Uterus (tissue), 3 donors: ENCODE measurements at regions not wholly inside any gene's neighbourhood (a gene's known extent, or its start where the extent isn't known, plus 50 kb on each side); places are given as distances from the start of the nearest gene placed in this dataset.

Experiments
- DNase-seq, 2 donors: peaks; one replicate each; pipeline ENCODE4 v3.0.0-alpha.2; 2019 to 2020
- H3K27ac ChIP-seq, 2 donors: fragments of 200-600 bp; sonication (generic); 1 replicate in 1 of 2; 2 replicates in 1 of 2; pipeline ENCODE4 v1.5.1; 2016 to 2018
- H3K27me3 ChIP-seq, 2 donors: fragments of 200-600 bp; sonication (generic); one replicate each; pipeline ENCODE4 v1.5.1; 2018 to 2019; ENCODE audit warnings: control low read depth in 1 of 2
- H3K36me3 ChIP-seq, 2 donors: fragments of 200-600 bp; sonication (generic); one replicate each; pipeline ENCODE4 v1.5.1; 2019; ENCODE audit warnings: control low read depth in 1 of 2
- H3K4me1 ChIP-seq, 2 donors: fragments of 200-600 bp; sonication (generic); one replicate each; pipeline ENCODE4 v1.5.1; 2018 to 2019; ENCODE audit warnings: control low read depth in 1 of 2
- H3K4me3 ChIP-seq, 2 donors: fragments of 200-600 bp; sonication (generic); 1 replicate in 1 of 2; 2 replicates in 1 of 2; pipeline ENCODE4 v1.5.1; 2018 to 2019; ENCODE audit warnings: mild to moderate bottlenecking in 1 of 2
- H3K9me3 ChIP-seq, 2 donors: fragments of 200-600 bp; sonication (generic); one replicate each; pipeline ENCODE4 v1.5.1; 2019; ENCODE audit warnings: control low read depth in 1 of 2
- POLR2A ChIP-seq, 2 donors: fragments of 450-650 bp; IDR thresholded peaks; one replicate each; pipeline ENCODE4 v1.6.1; 2016; ENCODE audit warnings: antibody characterized with exemption in 2 of 2, mild to moderate bottlenecking in 1 of 2, moderate library complexity in 1 of 2
- intact Hi-C: fragments of 100-400 bp; cut with DNase I; formaldehyde crosslinking; loops from one replicate; pipeline ENCODE4 v1.15.1; 2023; ENCODE audit warnings: low total_unique reads
- TF ChIP-seq, protein P1 (sequence below), 4 experiments: fragments of 200-600 bp in 2 of 4; fragments of 450-650 bp in 2 of 4; sonication (generic) in 2 of 4; IDR thresholded peaks; one replicate each; pipeline ENCODE4 v1.5.1; 2016 to 2019; ENCODE audit warnings: antibody characterized with exemption in 4 of 4, mild to moderate bottlenecking in 2 of 4, moderate library complexity in 1 of 4
- donor health status: DM: yes; HTN: yes; CAD: no.

- Histone ChIP-seq H3K27ac (no peak overlapping the region), H3K36me3 (no peaks in the 10 kb centered on the region), H3K9me3 (no peaks in the 10 kb centered on the region), H3K4me3 (no peak overlapping the region), H3K4me1 (no peaks in the 10 kb centered on the region), H3K27me3 (no peaks in the 10 kb centered on the region)
- DNase-seq = no peak
- TF ChIP-seq, protein P1, sequence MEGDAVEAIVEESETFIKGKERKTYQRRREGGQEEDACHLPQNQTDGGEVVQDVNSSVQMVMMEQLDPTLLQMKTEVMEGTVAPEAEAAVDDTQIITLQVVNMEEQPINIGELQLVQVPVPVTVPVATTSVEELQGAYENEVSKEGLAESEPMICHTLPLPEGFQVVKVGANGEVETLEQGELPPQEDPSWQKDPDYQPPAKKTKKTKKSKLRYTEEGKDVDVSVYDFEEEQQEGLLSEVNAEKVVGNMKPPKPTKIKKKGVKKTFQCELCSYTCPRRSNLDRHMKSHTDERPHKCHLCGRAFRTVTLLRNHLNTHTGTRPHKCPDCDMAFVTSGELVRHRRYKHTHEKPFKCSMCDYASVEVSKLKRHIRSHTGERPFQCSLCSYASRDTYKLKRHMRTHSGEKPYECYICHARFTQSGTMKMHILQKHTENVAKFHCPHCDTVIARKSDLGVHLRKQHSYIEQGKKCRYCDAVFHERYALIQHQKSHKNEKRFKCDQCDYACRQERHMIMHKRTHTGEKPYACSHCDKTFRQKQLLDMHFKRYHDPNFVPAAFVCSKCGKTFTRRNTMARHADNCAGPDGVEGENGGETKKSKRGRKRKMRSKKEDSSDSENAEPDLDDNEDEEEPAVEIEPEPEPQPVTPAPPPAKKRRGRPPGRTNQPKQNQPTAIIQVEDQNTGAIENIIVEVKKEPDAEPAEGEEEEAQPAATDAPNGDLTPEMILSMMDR (IDR thresholded peaks at IDR 0.05) = no peak
- TF ChIP-seq POLR2A (IDR thresholded peaks at IDR 0.05) = no peak
- intact Hi-C loops = no loop called here
These were observed 705.7 kb downstream of the SLITRK5 start for GRCh38 chr13:88376760-88377388.

GRCh38 chr13:88377852-88378251, 706.7 kb downstream of the SLITRK5 start:
- H3K36me3 ChIP-seq = no peaks in the 10 kb centered on the region
- no peaks in the 10 kb centered on the region for H3K9me3 ChIP-seq
- H3K27me3 ChIP-seq = no peaks in the 10 kb centered on the region
- no peak overlapping the region for H3K27ac ChIP-seq
- no peak overlapping the region for H3K4me3 ChIP-seq
- no peak for DNase-seq
- H3K4me1 ChIP-seq = no peaks in the 10 kb centered on the region
- TF ChIP-seq, protein P1 (IDR thresholded peaks at IDR 0.05) = no peak
- TF ChIP-seq POLR2A (IDR thresholded peaks at IDR 0.05) = no peak
- intact Hi-C loops = no loop called here

- H3K9me3 ChIP-seq = no peaks in the 10 kb centered on the region
- no peaks in the 10 kb centered on the region for H3K4me1 ChIP-seq
- no peak for DNase-seq
- intact Hi-C loops = no loop called here
- no peak overlapping the region for H3K4me3 ChIP-seq
- H3K27ac ChIP-seq = no peak overlapping the region
- TF ChIP-seq POLR2A (IDR thresholded peaks at IDR 0.05) = no peak
- TF ChIP-seq, protein P1 (IDR thresholded peaks at IDR 0.05) = no peak
- H3K27me3 ChIP-seq = no peaks in the 10 kb centered on the region
- H3K36me3 ChIP-seq = no peaks in the 10 kb centered on the region
These were observed 713.4 kb downstream of the SLITRK5 start for GRCh38 chr13:88384542-88384941.

GRCh38 chr13:88395804-88396203, 724.6 kb downstream of the SLITRK5 start:
- Histone ChIP-seq H3K27ac (no peak overlapping the region), H3K9me3 (no peaks in the 10 kb centered on the region), H3K4me1 (no peaks in the 10 kb centered on the region), H3K4me3 (no peak overlapping the region), H3K36me3 (no peaks in the 10 kb centered on the region), H3K27me3 (no peaks in the 10 kb centered on the region)
- intact Hi-C loops = no loop called here
- no peak for TF ChIP-seq POLR2A (IDR thresholded peaks at IDR 0.05)
- TF ChIP-seq, protein P1 (IDR thresholded peaks at IDR 0.05) = no peak
- DNase-seq = no peak

DNA sequence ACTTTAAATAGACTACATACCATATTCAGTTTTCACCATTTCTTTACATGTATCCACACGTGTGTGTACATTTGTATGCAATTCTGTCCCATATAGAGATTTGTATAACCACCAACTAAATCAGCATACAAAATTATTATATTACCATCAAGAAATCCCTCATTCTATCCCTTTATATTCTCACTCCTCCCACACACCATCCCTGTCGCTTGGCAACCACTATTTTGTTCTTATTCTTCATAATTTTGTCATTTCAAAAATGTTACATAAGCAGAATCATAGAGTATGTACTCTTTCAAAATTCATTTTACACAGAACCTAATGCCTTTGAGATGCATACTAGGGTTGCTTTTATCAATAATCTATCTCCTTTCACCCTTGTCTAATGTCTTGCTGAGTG, 740.5 kb downstream of the SLITRK5 start:
- no peaks in the 10 kb centered on the region for H3K9me3 ChIP-seq
- H3K4me3 ChIP-seq = no peak overlapping the region
- no peaks in the 10 kb centered on the region for H3K27me3 ChIP-seq
- H3K4me1 ChIP-seq = no peaks in the 10 kb centered on the region
- intact Hi-C loops = no loop called here
- H3K36me3 ChIP-seq = no peaks in the 10 kb centered on the region
- TF ChIP-seq, protein P1 (IDR thresholded peaks at IDR 0.05) = no peak
- no peak for TF ChIP-seq POLR2A (IDR thresholded peaks at IDR 0.05)
- no peak overlapping the region for H3K27ac ChIP-seq
- DNase-seq = no peak
